Keratinocyte (primary cell): ENCODE measurements at regions not wholly inside any gene's neighbourhood (a gene's known extent, or its start where the extent isn't known, plus 50 kb on each side); places are given as distances from the start of the nearest gene placed in this dataset.

Experiments
- DNase-seq: peaks from one replicate; pipeline ENCODE4 v3.0.0-alpha.2; 2011; ENCODE audit warnings: low read depth, missing footprints, low spot score
- FAIRE-seq: peaks from 2 replicates; lab custom pipeline; 2011; peaks lifted over from hg19 to GRCh38; lab: Jason Lieb, UNC
- H2AFZ ChIP-seq: 2 replicates; pipeline ENCODE4 v1.6.0; 2012; ENCODE audit warnings: low read length, control low read depth, inconsistent platforms; ENCODE audit not compliant: control insufficient read depth
- H3K27ac ChIP-seq: 2 replicates; pipeline ENCODE4 v1.5.1; 2011; ENCODE audit warnings: low read length; ENCODE audit not compliant: control insufficient read depth, insufficient read depth
- H3K27me3 ChIP-seq: 3 replicates; pipeline ENCODE4 v1.6.0; 2011; ENCODE audit warnings: low read length; ENCODE audit not compliant: control insufficient read depth, insufficient read depth; ENCODE audit errors: extremely low read depth
- H3K36me3 ChIP-seq, 2 experiments: 2 replicates in 1 of 2; 3 replicates in 1 of 2; pipeline ENCODE4 v1.5.1; 2011; ENCODE audit warnings: low read length in 2 of 2, mild to moderate bottlenecking in 1 of 2; ENCODE audit not compliant: control insufficient read depth in 2 of 2, insufficient read depth in 2 of 2; ENCODE audit errors: extremely low read depth in 1 of 2
- H3K4me1 ChIP-seq: 3 replicates; pipeline ENCODE4 v1.5.1; 2011; ENCODE audit warnings: low read length; ENCODE audit not compliant: control insufficient read depth, insufficient read depth; ENCODE audit errors: extremely low read depth
- H3K4me2 ChIP-seq: 3 replicates; pipeline ENCODE4 v1.6.0; 2011; ENCODE audit warnings: low read depth, low read length; ENCODE audit not compliant: control insufficient read depth, insufficient read depth; ENCODE audit errors: extremely low read depth
- H3K4me3 ChIP-seq, 3 experiments: fragments of 200-600 bp in 1 of 3; sonication (generic) in 1 of 3; 2 replicates in 2 of 3; 3 replicates in 1 of 3; pipeline ENCODE4 v1.5.1; 2011 to 2016; ENCODE audit warnings: low read length in 3 of 3, mild to moderate bottlenecking in 3 of 3, control low read depth in 2 of 3, inconsistent platforms in 1 of 3, low read depth in 1 of 3, mixed read lengths in 1 of 3, mixed run types in 1 of 3, moderate library complexity in 1 of 3; ENCODE audit not compliant: control insufficient read depth in 2 of 3, insufficient read depth in 2 of 3; ENCODE audit errors: extremely low read depth in 1 of 3
- H3K79me2 ChIP-seq: 2 replicates; pipeline ENCODE4 v1.6.0; 2012; ENCODE audit warnings: low read length; ENCODE audit not compliant: control insufficient read depth, insufficient read depth
- H3K9ac ChIP-seq: 3 replicates; pipeline ENCODE4 v1.6.0; 2011; ENCODE audit warnings: low read length; ENCODE audit not compliant: control insufficient read depth, insufficient read depth; ENCODE audit errors: extremely low read depth
- H3K9me1 ChIP-seq: 3 replicates; pipeline ENCODE4 v1.6.0; 2011; ENCODE audit warnings: low read length; ENCODE audit not compliant: control insufficient read depth, insufficient read depth; ENCODE audit errors: extremely low read depth
- H3K9me3 ChIP-seq: 2 replicates; pipeline ENCODE4 v1.5.1; 2012; ENCODE audit warnings: low read depth, low read length; ENCODE audit not compliant: control insufficient read depth
- H4K20me1 ChIP-seq: 3 replicates; pipeline ENCODE4 v1.6.0; 2011; ENCODE audit warnings: low read length; ENCODE audit not compliant: control insufficient read depth, insufficient read depth; ENCODE audit errors: extremely low read depth
- CTCF ChIP-seq, 3 experiments: IDR thresholded peaks in 1 of 3; conservative IDR thresholded peaks in 1 of 3; optimal IDR thresholded peaks in 1 of 3; 2 replicates in 2 of 3; 3 replicates in 1 of 3; pipeline versions ENCODE3 to v1.5.1; 2011; ENCODE audit warnings: low read length in 3 of 3, mild to moderate bottlenecking in 3 of 3, moderate library complexity in 2 of 3, control low read depth in 1 of 3, inconsistent platforms in 1 of 3; ENCODE audit not compliant: insufficient read depth in 2 of 3; ENCODE audit errors: extremely low read depth in 1 of 3
- EZH2 ChIP-seq: IDR thresholded peaks from one replicate; pipeline ENCODE4 v1.6.1; 2012; ENCODE audit warnings: inconsistent platforms, mild to moderate bottlenecking, low read length, moderate library complexity
- dilution Hi-C: fragments of 300-500 bp; cut with MboI; formaldehyde crosslinking; loops from one replicate; pipeline ENCODE4 v1.7.0; 2020; ENCODE audit warnings: low sequenced_read_pairs; ENCODE audit not compliant: extremely low pct_ligation_motif_present

- Histone ChIP-seq H3K4me3 (no peak overlapping the region), H3K27ac (no peak overlapping the region), H3K4me1 (no peaks in the 10 kb centered on the region), H3K9ac (no peak overlapping the region), H3K36me3 (no peaks in the 10 kb centered on the region), H2AFZ (no peak overlapping the region), H3K4me2 (no peak overlapping the region), H4K20me1 (no peaks in the 10 kb centered on the region), H3K9me1 (no peaks in the 10 kb centered on the region), H3K79me2 (no peaks in the 10 kb centered on the region), H3K9me3 (no peaks in the 10 kb centered on the region), H3K27me3 (no peaks in the 10 kb centered on the region)
- no peak for TF ChIP-seq EZH2
- TF ChIP-seq CTCF (optimal IDR thresholded peaks at IDR 0.05 in 1 of 3, IDR thresholded peaks at IDR 0.05 in 1 of 3, conservative IDR thresholded peaks at IDR 0.05 in 1 of 3; ENCODE audit: extremely low read depth in 1 of 3, insufficient read depth in 2 of 3, low read length in 3 of 3), result no peak
- DNase-seq, result no peak
- dilution Hi-C loops, result no loop called here
- no peak for FAIRE-seq
These were observed 54.6 kb upstream of the UNC5C start for GRCh38 chr4:95603393-95603792.

GRCh38 chr4:95602872-95603271, 54.1 kb upstream of the UNC5C start:
- DNase-seq, result no peak
- Histone ChIP-seq H3K27me3 (no peaks in the 10 kb centered on the region), H3K9ac (no peak overlapping the region), H3K4me1 (no peaks in the 10 kb centered on the region), H3K27ac (no peak overlapping the region), H3K4me3 (no peak overlapping the region), H3K4me2 (no peak overlapping the region), H2AFZ (no peak overlapping the region), H3K79me2 (no peaks in the 10 kb centered on the region), H4K20me1 (no peaks in the 10 kb centered on the region), H3K9me3 (no peaks in the 10 kb centered on the region), H3K36me3 (no peaks in the 10 kb centered on the region), H3K9me1 (no peaks in the 10 kb centered on the region)
- FAIRE-seq, result no peak
- dilution Hi-C loops, result no loop called here
- TF ChIP-seq EZH2, result no peak
- TF ChIP-seq CTCF (optimal IDR thresholded peaks at IDR 0.05 in 1 of 3, IDR thresholded peaks at IDR 0.05 in 1 of 3, conservative IDR thresholded peaks at IDR 0.05 in 1 of 3; ENCODE audit: extremely low read depth in 1 of 3, insufficient read depth in 2 of 3, low read length in 3 of 3), result no peak
